ENCODE measurements at regions not wholly inside any gene's neighbourhood (a gene's known extent, or its start where the extent isn't known, plus 50 kb on each side); places are given as distances from the start of the nearest gene placed in this dataset.

- no peak overlapping the region for H3K9ac ChIP-seq (ENCODE audit: extremely low read depth, insufficient read length, low read length)
- DNase-seq, result no peak
- Mint-ChIP-seq H3K9me3 (no peaks in the 10 kb centered on the region), H3K27me3 (ENCODE audit: low read depth) (no peaks in the 10 kb centered on the region), H3K27ac (no peak overlapping the region), H3K4me1 (peaks cover 16 to 26% of the 10 kb centered on the region in 2 experiments), H3K36me3 (ENCODE audit: insufficient read depth in 1 of 3, low read depth in 3 of 3) (peaks cover 0 to 4% (median 0%) of the 10 kb centered on the region in 3 experiments; a peak in 1 of 7 replicates), H3K4me3 (no peak overlapping the region)
- no peak overlapping the region for H3K14ac ChIP-seq (ENCODE audit: insufficient read depth, low read length)
- no peak overlapping the region for H2BK15ac ChIP-seq (ENCODE audit: low read depth, low read length)
- H2BK20ac ChIP-seq (ENCODE audit: low read depth, low read length, poor library complexity, severe bottlenecking), result no peak overlapping the region
- H4K91ac ChIP-seq (ENCODE audit: insufficient read length, low read depth, low read length), result no peak overlapping the region
- H3K9me3 ChIP-seq (ENCODE audit: control insufficient read depth, low read depth, low read length), result no peaks in the 10 kb centered on the region
- H3K79me2 ChIP-seq (ENCODE audit: insufficient read depth, low read length), result no peaks in the 10 kb centered on the region
- no peak overlapping the region for H4K5ac ChIP-seq (ENCODE audit: insufficient read length, low read depth, low read length)
- no peak overlapping the region for H3K18ac ChIP-seq (ENCODE audit: insufficient read length, low read depth, low read length)
- H3K79me1 ChIP-seq (ENCODE audit: insufficient read depth, low read depth, low read length, poor library complexity, severe bottlenecking), result no peaks in the 10 kb centered on the region
- no peak overlapping the region for H3K27ac ChIP-seq (ENCODE audit: insufficient read length, low read depth, low read length)
- no peak overlapping the region for H2AK5ac ChIP-seq (ENCODE audit: insufficient read length, low read length)
- H4K8ac ChIP-seq (replicated peaks; ENCODE audit: insufficient read length, low read depth, low read length), result no peak overlapping the region
- H3K23me2 ChIP-seq (ENCODE audit: insufficient read length, low read depth, low read length, poor library complexity, severe bottlenecking), result no peaks in the 10 kb centered on the region
- H3K27me3 ChIP-seq (ENCODE audit: insufficient read depth, low read length), result no peaks in the 10 kb centered on the region
- H2BK5ac ChIP-seq (ENCODE audit: insufficient read length, low read length), result no peak overlapping the region
- H4K20me1 ChIP-seq (ENCODE audit: control insufficient read depth, insufficient read depth, insufficient read length), result no peaks in the 10 kb centered on the region
- H2BK12ac ChIP-seq (ENCODE audit: insufficient read length, low read depth, low read length), result no peak overlapping the region
- no CpG with 5 or more reads among the region's 4 CpGs for WGBS (ENCODE audit: extremely low coverage, insufficient read length, low lambda C conversion rate)
- H3K56ac ChIP-seq (ENCODE audit: insufficient read length, low read depth, low read length), result no peak overlapping the region
- no peak overlapping the region for H3K23ac ChIP-seq (ENCODE audit: insufficient read length, low read depth, low read length)
- no peak overlapping the region for H2BK120ac ChIP-seq (ENCODE audit: low read depth, low read length, poor library complexity, severe bottlenecking)
- H2AFZ ChIP-seq (ENCODE audit: low read length), result no peak overlapping the region
- TF ChIP-seq, protein P1, sequence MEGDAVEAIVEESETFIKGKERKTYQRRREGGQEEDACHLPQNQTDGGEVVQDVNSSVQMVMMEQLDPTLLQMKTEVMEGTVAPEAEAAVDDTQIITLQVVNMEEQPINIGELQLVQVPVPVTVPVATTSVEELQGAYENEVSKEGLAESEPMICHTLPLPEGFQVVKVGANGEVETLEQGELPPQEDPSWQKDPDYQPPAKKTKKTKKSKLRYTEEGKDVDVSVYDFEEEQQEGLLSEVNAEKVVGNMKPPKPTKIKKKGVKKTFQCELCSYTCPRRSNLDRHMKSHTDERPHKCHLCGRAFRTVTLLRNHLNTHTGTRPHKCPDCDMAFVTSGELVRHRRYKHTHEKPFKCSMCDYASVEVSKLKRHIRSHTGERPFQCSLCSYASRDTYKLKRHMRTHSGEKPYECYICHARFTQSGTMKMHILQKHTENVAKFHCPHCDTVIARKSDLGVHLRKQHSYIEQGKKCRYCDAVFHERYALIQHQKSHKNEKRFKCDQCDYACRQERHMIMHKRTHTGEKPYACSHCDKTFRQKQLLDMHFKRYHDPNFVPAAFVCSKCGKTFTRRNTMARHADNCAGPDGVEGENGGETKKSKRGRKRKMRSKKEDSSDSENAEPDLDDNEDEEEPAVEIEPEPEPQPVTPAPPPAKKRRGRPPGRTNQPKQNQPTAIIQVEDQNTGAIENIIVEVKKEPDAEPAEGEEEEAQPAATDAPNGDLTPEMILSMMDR (conservative IDR thresholded peaks at IDR 0.05), result no peak
- no peak overlapping the region for H3K4me2 ChIP-seq (ENCODE audit: insufficient read depth, insufficient read length, low read length)
- no peak overlapping the region for H3K4ac ChIP-seq (ENCODE audit: low read depth, low read length)
- no peak overlapping the region for H3T11ph ChIP-seq (ENCODE audit: low read length)
- H3K4me1 ChIP-seq (ENCODE audit: insufficient read depth, low read length), result no peaks in the 10 kb centered on the region; the same call in 1 of the 2 replicates
Observed at GRCh38 chr13:50687545-50687944, 155.9 kb downstream of the DLEU7 start.

Data from H9 (cell line).